H9 (cell line): ENCODE measurements at regions not wholly inside any gene's neighbourhood (a gene's known extent, or its start where the extent isn't known, plus 50 kb on each side); places are given as distances from the start of the nearest gene placed in this dataset.

Experiments
- DNase-seq: peaks from one replicate; pipeline ENCODE4 v3.0.0-alpha.2; 2017
- H2AFZ ChIP-seq: one replicate; pipeline ENCODE4 v1.6.1; 2013; ENCODE audit warnings: mild to moderate bottlenecking, low read length, control low read depth, moderate library complexity
- H2AK5ac ChIP-seq: 2 replicates; pipeline ENCODE4 v1.6.1; 2013; ENCODE audit warnings: low read length, control low read depth, mixed read lengths; ENCODE audit not compliant: insufficient read length
- H2BK120ac ChIP-seq: one replicate; pipeline ENCODE4 v1.6.1; 2013; ENCODE audit warnings: low read depth, mild to moderate bottlenecking, low read length, control low read depth, inconsistent platforms; ENCODE audit not compliant: poor library complexity, severe bottlenecking
- H2BK12ac ChIP-seq: 2 replicates; pipeline ENCODE4 v1.6.1; 2013; ENCODE audit warnings: low read length, control low read depth, mixed read lengths, low read depth; ENCODE audit not compliant: insufficient read length
- H2BK15ac ChIP-seq: 2 replicates; pipeline ENCODE4 v1.6.1; 2013; ENCODE audit warnings: low read depth, low read length, control low read depth
- H2BK20ac ChIP-seq: one replicate; pipeline ENCODE4 v1.6.1; 2013; ENCODE audit warnings: low read depth, mild to moderate bottlenecking, low read length, control low read depth, inconsistent platforms; ENCODE audit not compliant: poor library complexity, severe bottlenecking
- H2BK5ac ChIP-seq: 2 replicates; pipeline ENCODE4 v1.6.1; 2013; ENCODE audit warnings: low read length, control low read depth, mixed read lengths; ENCODE audit not compliant: insufficient read length
- H3K14ac ChIP-seq: 2 replicates; pipeline ENCODE4 v1.6.1; 2013; ENCODE audit warnings: low read length, control low read depth; ENCODE audit not compliant: insufficient read depth
- H3K18ac ChIP-seq: 2 replicates; pipeline ENCODE4 v1.6.1; 2013; ENCODE audit warnings: low read depth, mild to moderate bottlenecking, mixed read lengths, low read length, control low read depth; ENCODE audit not compliant: insufficient read length
- H3K23ac ChIP-seq: 2 replicates; pipeline ENCODE4 v1.6.1; 2013; ENCODE audit warnings: low read length, control low read depth, mixed read lengths, low read depth; ENCODE audit not compliant: insufficient read length
- H3K23me2 ChIP-seq: 2 replicates; pipeline ENCODE4 v1.6.1; 2013; ENCODE audit warnings: low read depth, mild to moderate bottlenecking, mixed read lengths, low read length, control low read depth; ENCODE audit not compliant: insufficient read length, poor library complexity, severe bottlenecking
- H3K27ac ChIP-seq: 2 replicates; pipeline ENCODE4 v1.5.1; 2013; ENCODE audit warnings: low read length, control low read depth, mixed read lengths, low read depth; ENCODE audit not compliant: insufficient read length
- H3K27me3 ChIP-seq: 2 replicates; pipeline ENCODE4 v1.6.1; 2013; ENCODE audit warnings: low read length, control low read depth, inconsistent platforms; ENCODE audit not compliant: insufficient read depth
- H3K4ac ChIP-seq: 2 replicates; pipeline ENCODE4 v1.6.1; 2013; ENCODE audit warnings: low read depth, mild to moderate bottlenecking, control low read depth, inconsistent platforms, low read length, moderate library complexity
- H3K4me1 ChIP-seq: 2 replicates; pipeline ENCODE4 v1.6.1; 2013; ENCODE audit warnings: low read length, control low read depth, inconsistent platforms; ENCODE audit not compliant: insufficient read depth
- H3K4me2 ChIP-seq: 2 replicates; pipeline ENCODE4 v1.6.1; 2013; ENCODE audit warnings: low read length, control low read depth, mixed read lengths; ENCODE audit not compliant: insufficient read length, insufficient read depth
- H3K56ac ChIP-seq: 2 replicates; pipeline ENCODE4 v1.6.1; 2013; ENCODE audit warnings: low read depth, mild to moderate bottlenecking, mixed read lengths, low read length, control low read depth; ENCODE audit not compliant: insufficient read length
- H3K79me1 ChIP-seq: 2 replicates; pipeline ENCODE4 v1.6.1; 2013; ENCODE audit warnings: low read depth, mild to moderate bottlenecking, moderate library complexity, low read length, control low read depth, inconsistent platforms; ENCODE audit not compliant: insufficient read depth, poor library complexity, severe bottlenecking
- H3K79me2 ChIP-seq: 2 replicates; pipeline ENCODE4 v1.6.1; 2013; ENCODE audit warnings: low read length, control low read depth, inconsistent platforms; ENCODE audit not compliant: insufficient read depth
- H3K9ac ChIP-seq: 2 replicates; pipeline ENCODE4 v1.6.1; 2013; ENCODE audit warnings: low read length, control low read depth, mixed read lengths; ENCODE audit not compliant: insufficient read length; ENCODE audit errors: extremely low read depth
- H3K9me3 ChIP-seq: one replicate; pipeline ENCODE4 v1.6.1; 2013; ENCODE audit warnings: low read depth, low read length, inconsistent platforms; ENCODE audit not compliant: control insufficient read depth
- H3T11ph ChIP-seq: one replicate; pipeline ENCODE4 v1.6.1; 2013; ENCODE audit warnings: mild to moderate bottlenecking, low read length, control low read depth, inconsistent platforms
- H4K20me1 ChIP-seq: one replicate; pipeline ENCODE4 v1.6.1; 2013; ENCODE audit not compliant: control insufficient read depth, insufficient read length, insufficient read depth
- H4K5ac ChIP-seq: 2 replicates; pipeline ENCODE4 v1.6.1; 2013; ENCODE audit warnings: low read depth, mild to moderate bottlenecking, mixed read lengths, low read length, control low read depth; ENCODE audit not compliant: insufficient read length
- H4K8ac ChIP-seq: replicated peaks from 2 replicates; pipeline ENCODE4 v1.6.1; 2013; ENCODE audit warnings: low read length, control low read depth, mixed read lengths, low read depth; ENCODE audit not compliant: insufficient read length
- H4K91ac ChIP-seq: 2 replicates; pipeline ENCODE4 v1.6.1; 2013; ENCODE audit warnings: low read depth, mild to moderate bottlenecking, moderate library complexity, mixed read lengths, low read length, control low read depth; ENCODE audit not compliant: insufficient read length
- H3K27ac Mint-ChIP-seq, 3 experiments: 2 replicates in 2 of 3; 3 replicates in 1 of 3; pipeline ENCODE4 v1.8.0; 2020 to 2021; ENCODE audit warnings: mixed read lengths in 3 of 3, mild to moderate bottlenecking in 1 of 3, moderate library complexity in 1 of 3
- H3K27me3 Mint-ChIP-seq: 2 replicates; pipeline ENCODE4 v1.8.0; 2021; ENCODE audit warnings: low read depth, mild to moderate bottlenecking, moderate library complexity, mixed read lengths
- H3K36me3 Mint-ChIP-seq, 3 experiments: 2 replicates in 2 of 3; 3 replicates in 1 of 3; pipeline ENCODE4 v1.8.0; 2020 to 2021; ENCODE audit warnings: low read depth in 3 of 3, mixed read lengths in 3 of 3; ENCODE audit not compliant: insufficient read depth in 1 of 3
- H3K4me1 Mint-ChIP-seq, 2 experiments: 2 replicates each; pipeline ENCODE4 v1.8.0; 2020; ENCODE audit warnings: mixed read lengths in 2 of 2
- H3K4me3 Mint-ChIP-seq, 2 experiments: 2 replicates in 1 of 2; 3 replicates in 1 of 2; pipeline ENCODE4 v1.8.0; 2020 to 2021; ENCODE audit warnings: mild to moderate bottlenecking in 2 of 2, mixed read lengths in 2 of 2, moderate library complexity in 1 of 2
- H3K9me3 Mint-ChIP-seq, 2 experiments: 2 replicates in 1 of 2; 3 replicates in 1 of 2; pipeline ENCODE4 v1.8.0; 2020; ENCODE audit warnings: mild to moderate bottlenecking in 2 of 2, mixed read lengths in 2 of 2, moderate library complexity in 1 of 2
- WGBS: extraction: QIAGEN DNeasy Blood & Tissue Kit; methylation state at CpG from one replicate; pipeline ENCODE4 v1.1.7; 2013; ENCODE audit warnings: missing lambda C conversion rate, low lambda C conversion rate, mixed read lengths; ENCODE audit not compliant: insufficient read length; ENCODE audit errors: extremely low coverage; 5-methylcytosine and 5-hydroxymethylcytosine counted together
- TF ChIP-seq, protein P1 (sequence below): fragments of 200-600 bp; sonication (generic); conservative IDR thresholded peaks from 3 replicates; pipeline ENCODE4 v1.8.0; 2021; ENCODE audit warnings: antibody characterized with exemption, mild to moderate bottlenecking

DNA sequence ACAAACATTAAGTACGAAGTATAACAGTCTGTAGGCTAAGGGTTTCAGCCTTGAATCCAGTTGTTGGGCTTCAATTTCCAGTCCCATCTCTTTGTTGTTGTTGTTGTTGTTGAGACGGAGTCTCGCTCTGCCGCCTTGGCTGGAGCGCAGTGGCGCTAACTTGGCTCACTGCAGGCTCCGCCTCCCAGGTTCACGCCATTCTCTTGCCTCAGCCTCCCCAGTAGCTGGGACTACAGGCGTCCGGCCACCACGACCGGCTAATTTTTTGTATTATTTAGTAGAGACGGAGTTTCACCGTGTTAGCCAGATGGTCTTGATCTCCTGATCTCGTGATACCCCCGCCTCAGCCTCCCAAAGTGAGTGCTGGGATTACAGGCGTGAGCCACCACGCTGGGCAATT is 464.9 kb downstream of the ANKRD7 start:
- Histone ChIP-seq H3K4me1 (no peaks in the 10 kb centered on the region), H3K27ac (no peak overlapping the region), H2AK5ac (no peak overlapping the region), H3K23me2 (no peaks in the 10 kb centered on the region), H3K23ac (no peak overlapping the region), H3K4ac (no peak overlapping the region), H4K8ac (no peak overlapping the region), H3T11ph (no peak overlapping the region), H2BK120ac (no peak overlapping the region), H4K5ac (no peak overlapping the region), H4K91ac (no peak overlapping the region), H4K20me1 (no peaks in the 10 kb centered on the region), H3K9ac (no peak overlapping the region), H3K27me3 (no peaks in the 10 kb centered on the region), H3K14ac (no peak overlapping the region), H2BK5ac (no peak overlapping the region), H2AFZ (no peak overlapping the region), H2BK15ac (no peak overlapping the region), H3K79me1 (no peaks in the 10 kb centered on the region), H3K79me2 (no peaks in the 10 kb centered on the region), H3K56ac (no peak overlapping the region), H3K9me3 (no peaks in the 10 kb centered on the region), H2BK20ac (no peak overlapping the region), H2BK12ac (no peak overlapping the region), H3K4me2 (no peak overlapping the region), H3K18ac (no peak overlapping the region)
- no peak overlapping the region for H3K27ac Mint-ChIP-seq
- H3K27me3 Mint-ChIP-seq = no peaks in the 10 kb centered on the region
- H3K9me3 Mint-ChIP-seq = no peaks in the 10 kb centered on the region
- no peaks in the 10 kb centered on the region for H3K36me3 Mint-ChIP-seq
- TF ChIP-seq, protein P1, sequence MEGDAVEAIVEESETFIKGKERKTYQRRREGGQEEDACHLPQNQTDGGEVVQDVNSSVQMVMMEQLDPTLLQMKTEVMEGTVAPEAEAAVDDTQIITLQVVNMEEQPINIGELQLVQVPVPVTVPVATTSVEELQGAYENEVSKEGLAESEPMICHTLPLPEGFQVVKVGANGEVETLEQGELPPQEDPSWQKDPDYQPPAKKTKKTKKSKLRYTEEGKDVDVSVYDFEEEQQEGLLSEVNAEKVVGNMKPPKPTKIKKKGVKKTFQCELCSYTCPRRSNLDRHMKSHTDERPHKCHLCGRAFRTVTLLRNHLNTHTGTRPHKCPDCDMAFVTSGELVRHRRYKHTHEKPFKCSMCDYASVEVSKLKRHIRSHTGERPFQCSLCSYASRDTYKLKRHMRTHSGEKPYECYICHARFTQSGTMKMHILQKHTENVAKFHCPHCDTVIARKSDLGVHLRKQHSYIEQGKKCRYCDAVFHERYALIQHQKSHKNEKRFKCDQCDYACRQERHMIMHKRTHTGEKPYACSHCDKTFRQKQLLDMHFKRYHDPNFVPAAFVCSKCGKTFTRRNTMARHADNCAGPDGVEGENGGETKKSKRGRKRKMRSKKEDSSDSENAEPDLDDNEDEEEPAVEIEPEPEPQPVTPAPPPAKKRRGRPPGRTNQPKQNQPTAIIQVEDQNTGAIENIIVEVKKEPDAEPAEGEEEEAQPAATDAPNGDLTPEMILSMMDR = no peak
- no peak overlapping the region for H3K4me3 Mint-ChIP-seq
- DNase-seq = peak; percentile 25
- no CpG with 5 or more reads among the region's 18 CpGs for WGBS
- H3K4me1 Mint-ChIP-seq = no peaks in the 10 kb centered on the region
